TTC549 (cell line): ENCODE measurements at regions not wholly inside any gene's neighbourhood (a gene's known extent, or its start where the extent isn't known, plus 50 kb on each side); places are given as distances from the start of the nearest gene placed in this dataset.
"Not testable (repeated sequence)": the region's sequence is repeated elsewhere in the genome, so short reads cannot be mapped to it uniquely, and the experiment has no call there.

ENCODE experiments used
- FAIRE-seq: peaks from 2 replicates; lab custom pipeline; 2012; peaks lifted over from hg19 to GRCh38; lab: Jason Lieb, UNC

DNA sequence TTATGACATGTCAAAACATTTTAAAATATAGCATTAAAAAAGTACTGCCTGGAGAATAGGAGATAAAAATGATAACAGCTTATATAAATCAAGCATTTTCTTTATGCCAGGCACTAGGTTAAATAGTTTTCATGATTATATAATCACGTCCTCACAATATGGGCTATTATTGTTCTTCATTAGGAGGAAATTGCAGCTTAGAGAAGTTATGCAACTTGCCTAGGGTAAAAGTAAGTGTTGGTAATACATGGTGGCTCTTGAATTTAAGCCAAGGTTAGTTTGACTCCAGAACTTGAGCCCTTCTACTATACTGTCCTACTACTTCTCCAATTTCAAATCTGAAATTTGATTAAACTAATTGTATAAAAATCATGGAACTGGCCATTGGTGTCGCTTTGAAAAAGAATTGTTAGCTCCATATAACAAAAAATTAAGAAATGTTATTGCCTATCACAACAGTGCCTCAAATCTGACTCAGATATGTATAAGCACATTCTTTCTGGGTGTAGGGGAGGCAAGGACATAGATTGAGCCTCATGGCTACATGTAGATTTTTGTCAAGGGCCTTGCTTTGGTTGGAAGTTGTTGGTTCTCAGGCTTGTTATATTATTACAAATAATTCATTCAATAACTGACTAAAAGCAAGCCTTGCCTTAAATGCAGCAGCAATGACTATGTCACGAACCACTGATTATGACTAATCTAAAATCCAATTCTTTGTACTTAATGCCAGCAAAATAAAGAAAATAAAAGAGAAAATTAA lies 223.5 kb upstream of the DAB2 start:
- FAIRE-seq = no peak

DNA sequence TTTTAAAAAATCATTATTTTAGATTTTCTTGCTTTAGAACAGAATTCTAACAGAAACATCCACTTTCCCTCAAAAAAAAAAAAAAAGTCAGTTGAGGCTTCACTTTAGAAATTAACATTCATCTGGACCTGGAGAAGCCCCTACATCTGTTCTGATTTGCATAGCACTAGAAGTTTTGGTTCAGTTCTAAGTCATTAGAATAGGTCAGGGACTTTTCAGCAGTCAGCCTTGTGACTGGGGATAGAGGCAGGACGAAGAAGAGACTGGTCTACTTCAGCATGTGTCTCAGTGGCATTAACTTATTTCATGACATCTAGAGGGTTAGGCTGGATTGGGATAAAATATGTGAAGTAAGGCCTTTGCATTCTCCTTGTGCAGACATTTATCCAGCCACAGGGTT lies 215.8 kb upstream of the DAB2 start:
- FAIRE-seq = no peak

GRCh38 chr5:39639618-39640089 lies 214.9 kb upstream of the DAB2 start:
- FAIRE-seq = no peak

DNA sequence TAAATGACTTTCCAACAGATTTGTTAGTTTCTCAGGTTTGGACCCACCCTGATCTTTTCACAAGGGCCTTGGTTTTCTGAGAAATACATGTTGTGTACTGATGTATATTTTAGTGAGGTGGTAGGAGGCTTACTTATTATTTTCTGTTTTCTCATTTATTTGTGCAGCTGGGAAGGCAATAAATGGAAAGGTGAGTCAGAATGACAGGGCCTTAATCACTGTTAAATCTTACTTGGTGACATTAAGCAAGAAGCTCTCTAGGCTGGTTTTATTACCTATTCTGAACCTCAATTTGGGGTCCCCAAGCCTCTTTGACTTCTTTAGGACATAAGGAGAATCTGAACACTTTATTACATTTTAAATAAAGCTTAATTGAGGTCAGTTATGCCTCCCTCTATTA lies 214.0 kb upstream of the DAB2 start:
- no peak for FAIRE-seq

DNA sequence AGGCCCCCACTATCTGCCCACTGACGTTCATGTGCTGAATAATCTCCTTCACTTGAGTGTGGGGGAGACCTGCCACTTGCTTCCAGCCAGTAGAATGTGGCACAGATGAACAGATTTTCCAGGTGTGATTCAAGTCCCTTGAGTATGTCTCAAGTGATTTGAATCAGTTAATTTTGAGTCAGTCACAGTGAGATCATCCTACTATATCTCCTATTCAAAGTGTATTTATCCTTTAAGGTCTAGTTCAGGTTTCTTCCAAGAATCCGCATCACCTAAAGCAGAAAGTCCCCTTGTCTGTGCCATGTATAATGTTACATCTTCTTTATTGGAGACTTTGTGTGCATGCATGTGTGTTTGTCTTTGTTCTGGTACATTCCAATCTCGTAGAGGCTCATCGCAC lies 208.3 kb upstream of the DAB2 start:
- no peak for FAIRE-seq

GRCh38 chr5:39631958-39632357 lies 207.2 kb upstream of the DAB2 start:
- FAIRE-seq = no peak

GRCh38 chr5:39629946-39630345 lies 205.2 kb upstream of the DAB2 start:
- FAIRE-seq = no peak

DNA sequence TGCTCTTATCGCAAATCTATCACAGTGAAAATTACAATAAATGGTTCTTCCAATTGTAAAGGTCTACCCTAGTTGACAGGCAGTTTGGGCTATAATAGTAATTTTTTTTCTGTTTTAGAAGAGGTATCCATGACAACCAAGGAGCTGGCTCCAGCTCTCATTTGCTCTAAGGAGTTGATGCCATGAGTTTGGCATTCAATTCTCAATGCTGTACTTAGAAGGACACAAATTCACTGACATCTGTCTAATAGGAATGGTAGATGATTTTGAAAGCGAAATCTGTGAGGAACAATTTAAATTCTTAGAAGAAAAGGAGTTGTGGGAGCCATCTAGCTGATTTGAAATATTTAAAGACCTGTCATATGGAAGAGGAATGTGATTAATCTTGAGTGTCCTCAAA lies 203.6 kb upstream of the DAB2 start:
- FAIRE-seq = no peak

DNA sequence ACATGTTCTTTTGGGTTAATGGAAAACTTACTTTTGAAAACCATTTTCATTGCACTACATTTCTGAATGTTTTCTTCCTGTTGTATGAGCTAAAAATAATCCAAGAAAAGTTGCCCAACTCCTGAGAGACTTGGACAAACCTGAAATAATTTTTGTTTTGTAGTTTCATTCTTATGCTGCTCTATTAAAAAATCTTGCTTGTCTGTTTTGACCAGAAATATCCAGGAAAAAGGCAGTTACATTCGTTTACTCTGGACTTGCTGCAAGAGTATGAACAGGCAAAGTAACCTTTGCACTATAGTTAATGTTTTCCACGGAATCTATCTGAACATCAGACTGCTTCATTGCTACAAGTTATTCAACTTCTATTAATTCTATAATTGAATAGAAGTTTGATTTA lies 200.1 kb upstream of the DAB2 start:
- FAIRE-seq = no peak

DNA sequence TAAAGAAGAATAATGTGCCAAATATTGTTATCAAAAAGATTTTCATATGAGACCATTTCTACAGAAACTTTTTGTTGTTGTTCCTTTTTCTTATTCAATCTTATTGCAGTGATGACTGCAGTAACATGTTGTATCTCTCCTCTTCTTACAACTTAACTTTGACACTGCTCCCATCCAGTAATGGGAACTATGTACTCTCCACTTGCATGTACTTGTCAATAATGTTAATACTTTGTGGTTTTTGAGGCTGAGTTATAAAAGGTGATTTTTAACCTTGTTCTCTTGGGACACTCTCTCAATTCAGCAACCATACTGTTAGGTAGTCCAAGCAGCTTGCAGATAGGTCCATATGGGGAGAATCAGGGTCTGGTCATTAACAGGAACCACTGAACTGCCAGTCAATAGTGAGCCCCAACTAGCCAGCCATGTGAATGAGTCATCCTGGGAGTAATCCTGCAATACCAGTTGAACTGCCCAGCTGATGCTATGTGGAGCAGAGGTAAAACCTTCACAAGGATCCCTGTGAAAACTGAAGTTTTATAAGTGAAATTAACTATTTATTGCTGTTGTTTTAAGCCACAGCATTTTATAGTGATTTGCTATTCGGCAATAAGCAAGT lies 199.6 kb upstream of the DAB2 start:
- FAIRE-seq = no peak

- no peak for FAIRE-seq
Observed at GRCh38 chr5:39623291-39623865, 198.6 kb upstream of the DAB2 start.

- no peak for FAIRE-seq
Observed at GRCh38 chr5:39622281-39622680, 197.5 kb upstream of the DAB2 start.

DNA sequence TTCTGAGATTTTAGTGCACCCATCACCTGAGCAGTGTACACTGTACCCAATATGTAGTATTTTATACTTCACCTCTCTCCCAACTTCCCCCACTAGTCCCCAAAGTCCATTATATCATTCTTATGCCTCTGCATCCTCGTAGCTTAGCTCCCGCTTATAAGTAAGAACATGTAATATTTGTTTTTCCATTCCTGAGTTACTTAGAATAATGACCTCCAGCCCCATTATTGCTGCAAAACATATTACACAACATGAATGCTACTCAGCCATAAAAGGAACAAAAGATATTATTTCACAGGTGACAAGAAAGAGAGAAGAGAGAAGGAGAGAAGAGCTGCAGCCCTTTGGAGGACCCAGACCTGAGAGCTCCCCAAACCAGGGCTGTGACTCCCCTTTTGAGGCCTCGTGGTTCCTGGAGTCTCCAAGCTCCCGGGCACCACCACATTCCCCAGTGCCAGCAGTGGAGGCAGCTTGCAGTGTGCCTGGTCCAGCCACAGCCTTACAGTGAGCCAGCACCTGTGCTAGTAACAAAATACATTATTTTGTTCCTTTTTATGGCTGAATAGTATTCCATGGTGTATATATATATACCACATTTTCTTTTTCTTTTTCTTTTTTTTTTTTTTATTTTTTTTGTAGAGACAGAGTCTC lies 194.5 kb upstream of the DAB2 start:
- no peak for FAIRE-seq

DNA sequence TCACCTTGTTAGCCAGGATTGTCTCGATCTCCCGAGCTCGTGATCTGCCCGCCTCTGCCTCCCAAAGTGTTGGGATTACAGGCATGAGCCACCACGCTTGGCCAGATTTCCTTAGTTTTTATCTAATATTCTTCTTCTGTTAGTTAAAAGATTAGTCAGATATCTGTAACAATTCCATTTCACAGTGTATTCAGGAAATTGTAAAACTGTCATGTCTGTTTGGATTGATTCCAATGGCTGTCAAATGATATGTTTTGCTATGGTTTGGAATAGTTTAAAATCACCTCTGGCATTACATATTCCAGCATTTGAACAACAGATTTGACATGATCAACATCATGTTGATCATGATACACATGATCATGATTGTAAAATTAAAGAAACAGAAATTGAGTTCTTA lies 193.6 kb upstream of the DAB2 start:
- no peak for FAIRE-seq

GRCh38 chr5:39616131-39616530 lies 191.4 kb upstream of the DAB2 start:
- no peak for FAIRE-seq

DNA sequence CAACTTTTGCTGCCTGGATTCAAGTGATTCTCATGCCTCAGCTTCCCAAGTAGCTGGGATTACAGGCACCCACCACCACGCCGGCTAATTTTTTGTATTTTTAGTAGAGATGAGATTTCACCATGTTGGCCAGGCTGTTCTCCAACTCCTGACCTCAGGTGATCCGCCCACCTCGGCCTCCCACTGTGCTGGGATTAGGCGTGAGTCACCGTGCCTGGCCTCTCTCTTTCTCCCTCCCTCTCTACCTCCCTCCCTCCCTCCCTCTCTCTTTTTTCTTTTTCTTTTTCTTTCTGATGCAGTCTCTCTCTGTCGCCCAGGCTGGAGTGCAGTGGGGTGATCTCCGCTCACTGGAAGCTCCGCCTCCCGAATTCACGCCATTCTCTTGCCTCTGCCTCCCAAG lies 186.3 kb upstream of the DAB2 start:
- FAIRE-seq = not testable (repeated sequence)

GRCh38 chr5:39608024-39608423 lies 183.2 kb upstream of the DAB2 start:
- FAIRE-seq = no peak

GRCh38 chr5:39606591-39606990 lies 181.8 kb upstream of the DAB2 start:
- no peak for FAIRE-seq

GRCh38 chr5:39605588-39606575 lies 181.1 kb upstream of the DAB2 start:
- FAIRE-seq = no peak

DNA sequence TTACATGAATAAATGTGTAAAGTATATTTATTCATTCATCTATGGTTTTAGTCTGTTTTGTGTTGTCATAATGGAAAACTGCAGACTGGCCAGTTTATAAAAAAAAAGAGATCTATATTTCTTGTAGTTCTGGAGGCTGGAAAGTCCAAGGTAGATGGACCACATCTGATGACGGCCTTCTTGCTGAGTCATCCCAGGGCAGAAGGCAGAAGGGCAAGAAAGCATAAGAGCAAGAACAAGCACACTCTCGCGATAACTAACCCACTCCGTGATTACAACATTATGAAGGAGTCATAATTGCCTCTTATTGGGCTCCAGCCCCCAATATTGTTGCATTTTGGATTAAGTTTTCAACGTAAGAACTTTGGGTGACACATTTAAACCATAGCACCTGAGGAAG lies 180.4 kb upstream of the DAB2 start:
- no peak for FAIRE-seq

DNA sequence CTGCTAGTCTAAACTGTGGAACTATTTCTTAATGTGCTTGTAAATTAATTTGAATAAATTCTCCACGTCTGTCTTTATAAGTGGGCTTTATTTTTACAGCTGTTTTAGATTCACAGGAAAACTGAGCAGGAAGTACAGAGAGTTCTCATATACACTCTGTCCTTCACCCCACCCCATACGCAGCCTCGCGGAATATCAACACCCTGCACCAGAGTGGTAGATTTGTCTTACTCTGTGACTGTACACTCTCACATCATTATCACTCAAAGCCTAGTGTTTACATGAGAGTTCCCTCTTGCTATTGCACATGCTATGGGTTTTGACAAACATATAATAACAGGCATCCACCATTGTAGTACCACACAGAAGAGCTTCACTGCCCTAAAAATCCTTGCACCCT lies 179.7 kb upstream of the DAB2 start:
- FAIRE-seq = no peak
